ENCODE measurements at regions not wholly inside any gene's neighbourhood (a gene's known extent, or its start where the extent isn't known, plus 50 kb on each side); places are given as distances from the start of the nearest gene placed in this dataset.

DNA sequence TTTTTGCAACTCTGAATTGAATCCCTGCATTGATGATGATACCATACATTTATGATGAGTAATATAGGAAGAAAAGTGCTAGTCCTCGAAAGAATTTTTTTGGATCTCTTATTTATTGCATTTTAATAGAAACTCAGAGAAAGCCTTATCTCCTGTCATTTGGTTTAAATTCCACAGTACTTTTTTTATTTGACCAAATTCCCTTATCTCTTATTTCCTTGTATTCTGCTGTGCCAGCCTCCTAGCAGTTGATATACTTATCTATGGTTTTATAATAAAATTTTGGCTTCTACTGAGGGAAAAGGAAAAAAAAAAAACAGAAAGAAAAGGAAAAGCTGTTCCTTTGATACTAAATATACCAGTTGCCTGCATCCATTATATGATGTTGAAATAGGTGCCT, 535.1 kb upstream of the NR2F2 start:
- DNase-seq (ENCODE audit: low read depth in 2 of 2), result no peak

DNA sequence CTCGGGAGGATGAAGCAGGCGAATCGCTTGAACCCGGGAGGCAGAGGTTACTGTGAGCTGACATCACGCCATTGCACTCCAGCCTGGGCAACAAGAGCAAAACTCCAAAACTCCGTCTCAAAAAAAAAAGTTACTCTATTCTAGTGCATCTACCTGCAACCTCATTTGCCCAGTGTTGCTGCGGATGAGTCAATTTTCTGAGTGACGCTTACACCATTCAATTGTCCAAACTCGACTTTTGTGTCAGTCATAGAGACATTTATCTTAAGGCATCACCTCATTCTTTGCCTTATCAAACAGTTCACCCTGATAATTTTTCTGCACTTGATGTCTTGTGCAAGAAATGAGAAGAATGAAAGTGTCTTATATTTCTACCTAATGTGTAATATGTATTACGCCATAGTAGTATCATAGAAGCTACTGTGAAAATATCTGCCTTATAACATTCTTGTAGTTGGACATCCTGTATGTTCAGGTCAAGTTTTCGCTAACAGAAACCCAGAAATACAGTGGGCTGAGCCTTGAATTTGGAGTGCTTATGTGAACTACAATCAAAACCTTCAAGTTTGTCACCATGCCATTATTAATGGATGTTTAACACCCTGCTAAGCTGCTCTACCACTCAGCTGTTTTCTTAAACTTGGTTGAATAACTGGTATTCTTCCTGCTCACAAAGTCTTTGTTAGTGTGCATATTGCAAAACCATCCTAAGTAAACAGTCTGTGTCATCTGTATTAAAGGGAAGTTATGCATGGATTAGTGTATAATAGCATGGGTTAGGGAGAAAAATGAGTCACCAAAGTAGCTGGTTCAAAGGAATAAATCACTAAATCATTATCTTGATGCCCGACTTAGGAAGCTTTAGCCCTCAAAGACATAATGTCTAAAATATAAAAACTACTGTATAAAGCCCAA, 531.0 kb upstream of the NR2F2 start:
- peak; percentile 1 to 78 for DNase-seq (ENCODE audit: low read depth in 2 of 2)

DNA sequence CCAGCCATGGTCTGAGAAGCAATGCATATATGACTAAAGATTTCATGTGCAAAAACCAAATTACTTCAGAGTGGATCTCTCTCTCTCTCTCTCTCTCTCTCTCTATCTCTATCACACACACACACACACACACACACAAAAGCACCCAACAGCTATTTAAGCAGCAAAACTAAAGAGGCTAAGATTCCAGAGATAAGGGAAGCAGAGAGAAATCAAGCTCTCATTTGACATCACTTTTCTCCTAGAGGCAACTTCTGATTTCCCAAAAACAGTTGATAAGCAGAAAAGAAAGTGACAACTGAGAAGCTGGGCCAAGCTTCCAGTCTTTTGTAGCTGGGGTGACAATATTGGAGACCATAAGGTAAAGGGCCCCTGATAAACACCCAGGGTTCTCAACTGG, 526.0 kb upstream of the NR2F2 start:
- DNase-seq (ENCODE audit: low read depth in 2 of 2), result no peak

DNA sequence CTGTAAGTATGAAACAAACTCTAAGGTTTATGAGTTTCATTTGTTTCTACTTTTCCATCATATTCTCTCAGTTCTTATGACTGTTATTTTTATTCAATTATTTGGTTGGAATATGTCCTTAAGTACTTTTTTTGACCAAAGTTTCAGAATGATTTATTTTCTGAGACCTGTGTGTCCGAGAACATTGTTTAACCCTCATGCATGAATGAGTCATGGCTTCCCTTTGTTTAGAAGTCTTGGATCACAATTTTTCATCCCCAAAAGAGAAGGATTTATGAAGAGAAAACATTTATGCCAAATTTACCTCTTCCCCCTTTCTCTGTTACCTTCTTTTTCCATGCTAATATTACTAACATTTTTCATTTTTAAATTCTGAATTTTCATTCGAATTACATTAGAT, 518.0 kb upstream of the NR2F2 start:
- DNase-seq (ENCODE audit: low read depth in 2 of 2), result peak; percentile 11 to 87

DNA sequence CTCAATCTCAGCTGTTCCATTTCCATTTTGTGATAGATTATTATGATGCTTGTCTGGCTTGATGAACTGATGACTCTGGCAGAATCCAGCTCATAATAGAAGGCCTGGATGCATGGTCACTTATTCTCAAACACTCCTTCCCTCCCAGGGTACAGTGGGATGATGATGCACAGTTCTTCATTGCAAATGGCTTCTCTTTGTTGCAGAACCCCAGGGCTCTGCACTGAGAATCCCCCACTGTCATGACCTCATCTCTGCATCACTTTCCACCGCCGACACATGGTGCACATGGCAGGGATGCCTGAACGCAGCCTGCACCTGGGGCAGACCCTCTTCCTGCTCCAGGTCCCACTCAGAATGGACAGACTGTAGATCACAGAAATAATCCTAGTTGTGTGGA, 515.6 kb upstream of the NR2F2 start:
- DNase-seq (ENCODE audit: low read depth in 2 of 2), result no peak

DNA sequence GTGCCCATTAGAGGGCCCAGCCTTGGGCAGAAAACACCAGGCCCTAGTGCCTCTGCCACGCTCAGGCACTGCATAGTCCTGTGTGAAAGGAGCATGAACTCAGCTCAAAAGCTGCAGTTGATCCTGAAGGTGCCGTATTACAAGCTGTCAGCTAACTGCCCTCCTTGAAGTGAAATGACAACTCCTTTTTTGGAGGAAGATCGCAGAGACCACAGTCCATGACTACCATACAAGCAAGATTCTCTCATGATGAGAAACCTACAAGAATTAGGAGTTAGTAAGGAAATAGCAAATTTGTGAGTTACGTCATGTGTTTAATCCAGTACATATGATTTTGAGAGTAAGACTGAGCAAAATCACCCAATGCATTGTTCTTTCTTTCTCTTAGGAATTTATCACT, 513.9 kb upstream of the NR2F2 start:
- no peak for DNase-seq (ENCODE audit: low read depth in 2 of 2)

DNA sequence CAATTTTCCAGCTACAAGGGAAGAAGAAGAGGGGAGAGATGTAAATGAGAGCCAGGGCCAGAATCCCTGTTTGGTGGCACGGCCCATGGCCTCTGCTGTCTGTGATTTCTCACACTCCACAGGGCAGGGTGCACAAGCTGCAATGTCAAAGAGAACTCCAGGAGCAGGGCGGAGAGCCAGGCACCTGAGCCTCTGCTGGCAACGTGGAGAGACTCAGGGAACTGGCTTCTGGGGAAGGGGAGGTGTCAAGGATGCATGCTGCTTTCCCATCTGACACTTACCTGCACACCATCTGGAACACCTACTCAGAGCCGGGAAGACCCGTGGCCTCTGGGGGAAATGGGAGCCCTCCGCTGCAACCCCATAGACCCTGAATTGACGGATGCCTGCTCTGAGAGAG, 507.5 kb upstream of the NR2F2 start:
- DNase-seq (ENCODE audit: low read depth in 2 of 2), result no peak

DNA sequence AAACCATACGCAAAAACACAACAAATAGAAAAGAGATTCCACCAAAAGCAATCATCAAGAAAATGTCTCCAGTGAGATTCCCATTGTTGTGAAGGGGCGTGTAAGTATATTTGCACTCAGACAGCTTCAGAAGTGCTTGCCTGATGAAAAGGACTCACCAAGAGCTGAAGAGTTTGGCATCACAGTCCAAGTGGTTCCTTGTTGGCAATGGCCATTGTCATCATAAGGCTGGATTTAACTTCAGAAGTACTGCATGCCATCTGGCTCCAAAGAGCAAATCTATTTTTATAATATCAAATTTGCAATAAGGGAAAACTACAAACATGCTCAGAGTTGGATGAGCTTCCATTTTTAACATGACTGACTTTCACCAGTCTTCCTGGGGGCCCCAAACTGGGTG, 505.3 kb upstream of the NR2F2 start:
- no peak for DNase-seq (ENCODE audit: low read depth in 2 of 2)

DNA sequence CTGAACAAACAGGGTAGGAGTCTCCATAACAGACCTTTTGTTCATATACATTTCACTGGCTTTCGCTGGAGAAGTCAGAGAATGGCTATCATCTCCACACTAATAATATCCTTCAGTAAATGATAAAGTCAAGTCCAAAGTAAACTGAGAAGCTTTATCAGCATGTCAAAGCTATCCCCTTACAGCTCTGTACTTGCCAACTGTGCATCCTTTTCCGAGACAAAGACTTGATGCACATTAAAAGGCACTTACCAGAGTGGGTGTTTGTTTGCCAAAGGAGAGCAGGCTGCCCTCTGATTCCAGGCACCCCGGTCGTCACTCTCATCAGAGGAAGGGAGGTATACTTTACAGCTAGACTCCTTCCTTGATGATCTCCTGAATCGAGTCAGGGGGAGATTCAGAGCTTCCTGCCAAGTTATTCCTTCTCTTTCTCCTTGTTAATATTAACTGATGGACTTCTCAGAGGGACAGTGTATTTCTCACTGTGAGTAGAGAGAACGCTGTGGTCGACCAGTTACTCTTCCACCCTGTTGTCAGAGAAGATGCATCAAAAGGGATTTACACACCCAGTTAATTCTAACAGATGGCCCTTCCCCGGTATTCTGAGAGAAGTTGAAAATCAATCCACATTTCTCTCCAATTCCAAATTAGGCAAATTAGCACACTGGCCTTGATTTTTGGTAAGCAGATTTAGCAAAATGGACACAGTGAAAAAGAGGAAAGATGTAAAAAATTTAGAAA, 504.7 kb upstream of the NR2F2 start:
- no peak for DNase-seq (ENCODE audit: low read depth in 2 of 2)

DNA sequence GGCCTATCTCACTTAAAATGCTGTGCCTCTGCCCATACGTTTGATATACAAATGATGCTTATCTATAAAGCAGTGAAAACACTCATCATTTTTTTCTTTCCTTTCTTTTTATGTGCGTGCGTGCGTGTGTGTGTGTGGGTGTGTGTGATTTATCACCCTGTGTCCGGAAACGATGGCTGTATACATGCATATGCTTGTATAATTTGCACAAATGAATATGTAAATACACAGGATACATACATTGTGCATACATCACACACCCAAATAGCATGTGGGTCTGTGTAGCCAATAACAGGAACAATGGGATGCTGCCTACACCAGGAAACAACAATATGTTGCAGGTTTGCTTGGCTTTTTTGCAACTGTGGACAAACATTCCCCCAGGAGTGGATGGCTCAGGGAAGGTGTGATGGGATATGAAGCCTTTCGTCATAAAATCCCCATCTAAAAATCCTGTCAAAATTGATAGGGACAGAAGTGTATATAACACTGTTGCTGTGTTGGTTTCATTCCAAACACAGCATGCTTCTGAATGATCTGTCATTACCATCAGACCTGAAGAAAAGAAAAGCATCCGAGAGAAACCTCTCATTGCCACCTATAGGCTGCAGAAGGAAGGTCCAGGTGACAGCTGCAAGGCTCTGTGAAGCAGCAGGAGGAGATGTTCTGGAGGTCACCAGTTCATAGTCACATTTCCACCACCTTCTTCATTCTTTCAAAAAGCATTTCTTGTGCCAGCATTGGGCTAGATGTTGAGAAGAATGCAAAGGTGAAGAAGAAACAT, 503.9 kb upstream of the NR2F2 start:
- peak in 1 of 2 donors; percentile 20 for DNase-seq (ENCODE audit: low read depth in 2 of 2)

DNA sequence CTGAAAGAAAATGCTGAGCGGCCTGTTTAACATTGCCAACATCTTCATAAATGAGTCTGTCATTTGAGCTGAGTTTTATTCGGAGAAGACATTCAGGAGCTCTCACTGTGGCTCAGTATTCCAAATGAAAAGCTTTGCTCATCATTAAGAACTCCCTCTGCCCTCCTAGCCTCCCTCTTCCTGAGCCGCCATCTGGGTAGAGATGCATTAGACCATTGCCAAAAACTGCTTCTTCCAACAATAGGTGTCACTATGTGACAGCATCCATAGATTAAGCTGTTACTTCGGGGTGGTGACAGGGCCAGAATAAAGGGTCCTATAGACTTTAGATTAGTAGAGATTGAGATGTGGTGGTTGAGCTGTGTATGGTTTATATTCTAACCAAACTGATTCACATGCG, 501.4 kb upstream of the NR2F2 start:
- DNase-seq (ENCODE audit: low read depth in 2 of 2), result no peak

DNA sequence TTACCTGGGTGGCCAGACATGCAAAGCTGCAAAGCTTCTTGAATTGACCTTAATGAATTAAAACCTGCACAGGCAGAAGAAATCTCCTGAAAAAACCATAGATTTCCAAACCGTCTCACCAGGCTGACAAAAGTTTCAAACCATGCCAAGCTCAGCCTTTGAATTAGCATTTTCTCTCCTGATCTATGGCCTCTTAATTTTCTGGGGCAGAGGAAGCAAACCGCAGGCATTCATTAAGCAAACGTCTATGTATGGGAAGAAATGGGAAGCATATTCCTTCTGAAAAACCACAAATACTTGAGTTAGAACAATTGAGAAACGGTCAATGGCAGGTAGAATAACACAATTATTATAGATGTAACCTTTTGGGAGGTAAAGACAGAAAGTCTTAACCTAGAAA, 500.2 kb upstream of the NR2F2 start:
- no peak for DNase-seq (ENCODE audit: low read depth in 2 of 2)

DNA sequence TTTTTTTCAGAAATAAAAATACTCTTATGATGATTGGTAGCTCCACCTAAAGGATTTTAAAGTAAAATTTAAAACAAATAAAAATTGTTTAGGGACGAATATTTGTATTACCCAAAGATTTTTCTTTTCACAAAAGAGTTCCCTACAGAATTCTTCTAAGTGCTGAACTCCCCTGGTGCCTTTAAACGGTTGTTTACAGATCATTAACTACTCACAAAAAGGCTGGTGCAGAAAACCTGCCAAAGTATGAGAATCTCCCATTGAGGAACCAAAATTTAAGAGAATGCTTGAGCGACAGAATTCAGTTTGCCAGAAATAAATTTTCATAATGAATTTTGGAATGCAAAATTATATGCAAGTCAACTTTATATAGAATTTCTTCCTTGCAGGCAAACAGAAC, 497.8 kb upstream of the NR2F2 start:
- DNase-seq (ENCODE audit: low read depth in 2 of 2), result no peak

DNA sequence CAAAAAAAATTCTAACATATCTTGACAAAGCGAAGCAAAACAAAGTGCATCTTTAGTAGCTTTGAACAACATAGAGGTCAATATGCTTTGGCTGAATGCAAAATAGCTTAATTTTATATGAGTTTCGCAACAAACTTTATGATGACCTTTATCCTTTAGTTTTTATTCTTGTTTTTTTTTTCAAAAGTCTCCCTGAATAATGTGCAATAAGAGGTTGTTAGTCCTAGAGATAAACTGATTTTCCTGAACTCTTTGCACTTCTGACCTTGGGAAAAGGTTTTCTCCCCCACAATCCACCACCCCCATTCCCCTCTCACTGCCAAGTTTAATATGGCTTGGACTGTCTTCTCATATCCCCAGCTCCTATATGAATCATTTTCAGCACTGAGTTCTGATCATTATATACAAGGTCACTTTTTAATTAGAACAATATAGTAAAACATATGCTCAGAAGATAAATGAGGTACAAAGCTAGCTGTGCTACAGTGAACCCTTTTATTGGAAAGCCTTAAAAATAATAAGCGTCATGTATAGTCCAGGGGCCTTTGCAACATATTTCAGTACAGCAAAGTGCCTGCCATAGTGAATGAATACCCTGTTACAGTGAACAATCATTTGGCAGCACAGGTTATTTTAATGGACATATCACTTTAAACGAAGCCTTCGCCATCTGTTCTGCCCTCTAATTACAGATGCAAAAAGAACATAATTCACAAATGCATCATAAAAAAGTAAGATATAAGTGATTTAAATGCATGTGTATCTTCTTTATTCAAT, 496.3 kb upstream of the NR2F2 start:
- no peak for DNase-seq (ENCODE audit: low read depth in 2 of 2)

DNA sequence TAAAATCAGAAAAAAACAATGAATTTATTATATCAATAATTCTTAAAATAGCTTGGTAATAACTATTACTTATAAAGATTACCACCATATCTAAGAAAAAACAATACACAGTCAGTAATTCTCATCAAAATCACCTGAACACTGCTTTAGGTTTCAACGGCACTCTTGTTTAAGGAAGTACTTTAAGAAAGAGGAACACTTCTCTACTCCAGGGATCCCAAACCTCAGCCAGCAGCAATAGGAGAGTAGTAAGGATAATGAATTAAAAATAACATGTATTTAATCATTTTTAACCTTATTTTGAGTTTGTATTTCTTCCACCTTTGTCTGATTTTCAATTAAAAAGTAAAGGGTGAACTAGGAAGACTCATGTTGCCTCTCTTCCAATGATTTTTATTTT, 494.0 kb upstream of the NR2F2 start:
- no peak for DNase-seq (ENCODE audit: low read depth in 2 of 2)

DNA sequence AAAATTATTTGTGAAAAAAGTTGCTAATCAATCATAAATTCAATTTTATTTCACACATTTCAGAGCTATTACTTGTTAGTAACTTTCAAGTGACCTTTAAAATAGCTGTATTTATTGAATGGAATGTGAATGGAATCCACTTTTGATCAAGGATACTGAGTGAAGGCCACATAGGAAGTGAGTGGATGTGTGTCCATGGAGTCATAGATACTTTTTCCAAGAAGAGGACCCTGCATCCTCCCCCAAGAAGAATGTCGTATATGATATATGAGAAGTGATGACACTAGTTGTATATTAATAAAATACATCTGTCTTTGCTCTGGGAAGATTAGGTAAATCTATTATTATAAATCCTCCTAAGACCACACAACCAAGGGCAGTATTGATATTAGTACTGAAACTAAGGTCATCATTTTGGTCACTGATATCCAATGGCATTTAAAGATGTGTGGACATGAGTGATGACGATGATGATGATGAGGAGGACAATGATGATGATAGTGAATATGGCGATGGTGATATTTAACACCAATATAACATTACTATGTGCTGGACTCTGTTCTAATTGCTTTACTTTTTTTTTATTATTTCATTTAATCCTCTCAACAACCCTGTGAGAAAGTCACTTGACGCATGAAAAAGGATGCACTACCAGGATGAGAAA, 493.0 kb upstream of the NR2F2 start:
- DNase-seq (ENCODE audit: low read depth in 2 of 2), result no peak

DNA sequence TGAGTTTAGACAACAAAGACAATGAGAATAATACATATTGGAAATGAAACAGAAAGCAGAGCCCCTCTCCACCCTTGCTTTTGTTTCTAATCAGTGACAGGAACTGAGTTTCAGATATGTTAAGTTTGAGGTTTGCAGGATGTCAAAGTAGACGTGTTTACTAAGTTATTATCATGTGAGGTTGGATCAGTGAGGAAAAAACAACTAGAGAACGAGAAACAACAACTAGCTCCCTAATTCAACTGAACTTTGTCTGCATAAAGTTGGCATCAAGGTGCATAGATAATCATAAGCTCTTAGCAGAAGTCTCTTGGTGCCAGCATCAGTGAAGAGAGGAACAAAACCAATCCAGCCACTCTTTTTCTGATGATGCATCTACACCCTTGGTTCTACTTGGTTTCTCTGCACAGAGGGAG, 491.1 kb upstream of the NR2F2 start:
- DNase-seq (ENCODE audit: low read depth in 2 of 2), result no peak

DNA sequence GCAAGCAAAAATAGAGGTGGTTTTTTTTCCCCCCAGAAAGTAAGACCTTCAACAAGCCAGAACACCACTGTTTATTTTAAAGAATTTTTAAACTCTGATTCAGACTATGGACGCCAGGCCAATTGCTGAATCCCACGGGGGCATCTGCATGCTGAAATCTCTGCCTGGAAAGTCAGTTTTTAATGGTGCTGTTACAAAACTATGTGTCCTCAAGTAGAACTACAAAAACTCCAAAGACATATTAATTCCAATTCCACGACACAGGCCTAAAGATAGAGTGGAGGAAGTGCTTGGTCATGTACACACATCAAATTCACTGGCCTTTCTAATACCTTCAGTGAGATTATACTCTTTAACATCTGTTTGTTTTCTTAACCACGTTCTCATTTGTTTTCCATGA, 490.5 kb upstream of the NR2F2 start:
- DNase-seq (ENCODE audit: low read depth in 2 of 2), result no peak

DNA sequence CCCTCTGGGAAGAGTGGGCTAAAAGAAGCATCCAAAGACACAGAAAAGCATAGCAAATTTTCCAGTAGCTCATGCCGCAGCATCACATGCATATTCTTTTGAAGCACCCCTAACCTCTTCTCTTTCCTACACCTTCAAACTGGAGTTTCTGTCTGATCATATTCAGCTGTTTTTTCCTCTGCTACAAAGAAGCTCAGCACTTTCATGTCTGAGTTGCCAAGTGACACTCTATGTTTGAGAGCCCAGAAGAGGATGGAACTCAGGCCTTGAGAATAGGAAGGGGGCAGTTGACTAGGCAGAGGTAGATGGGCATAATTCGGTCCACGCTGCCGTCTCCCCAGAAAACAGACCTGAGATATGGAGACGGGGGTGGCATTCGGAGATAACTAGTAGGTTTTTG, 489.6 kb upstream of the NR2F2 start:
- no peak for DNase-seq (ENCODE audit: low read depth in 2 of 2)

DNA sequence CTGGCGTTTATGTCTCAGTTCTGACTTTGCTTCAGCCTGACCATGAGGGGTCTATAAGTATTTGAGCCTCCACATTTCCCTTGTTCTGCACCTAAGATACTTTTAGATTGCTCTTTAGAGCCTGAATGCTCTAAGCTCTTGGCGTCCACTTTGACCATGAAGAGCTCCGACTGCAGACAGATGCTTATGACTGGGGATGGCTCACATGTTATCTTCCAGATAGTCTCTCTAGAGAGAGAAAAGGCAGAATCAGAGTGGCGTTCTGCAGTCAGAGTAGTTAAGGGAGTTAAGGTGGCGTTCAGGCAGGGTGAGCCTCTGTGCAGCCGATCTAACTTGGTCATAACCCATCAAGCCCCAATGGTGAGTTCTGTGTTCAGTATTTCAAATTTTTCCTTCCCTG, 487.9 kb upstream of the NR2F2 start:
- no peak for DNase-seq (ENCODE audit: low read depth in 2 of 2)

All from dermis microvascular lymphatic vessel endothelial cell (primary cell).